ENCODE measurements at regions not wholly inside any gene's neighbourhood (a gene's known extent, or its start where the extent isn't known, plus 50 kb on each side); places are given as distances from the start of the nearest gene placed in this dataset.
"Not testable (repeated sequence)": the region's sequence is repeated elsewhere in the genome, so short reads cannot be mapped to it uniquely, and the experiment has no call there.

- no peak for DNase-seq
- Histone ChIP-seq H3K36me3 (no peaks in the 10 kb centered on the region), H3K4me3 (replicated peaks in 1 of 3) (no peak overlapping the region), H3K9me3 (no peaks in the 10 kb centered on the region), H3K27me3 (no peaks in the 10 kb centered on the region), H3K4me1 (peaks cover 4 to 15% of the 10 kb centered on the region in 2 donors), H3K27ac (peak overlapping the region in 2 of 3 donors; percentile 51 to 85)
- WGBS, 2 donors: 84 to 94% methylated on average over 1 of the region's 1 CpG
- no peak for TF ChIP-seq CTCF (IDR thresholded peaks at IDR 0.05)
- no peak for TF ChIP-seq POLR2A (IDR thresholded peaks at IDR 0.05)
- intact Hi-C loops (cut with DNase I): no loop called here
Observed at GRCh38 chr10:114748241-114748640, 73.3 kb upstream of the FHIP2A start.

GRCh38 chr10:114749014-114749413 is 72.6 kb upstream of the FHIP2A start:
- Histone ChIP-seq H3K27ac (peak overlapping the region; percentile 40 to 85 (median 51)), H3K9me3 (no peaks in the 10 kb centered on the region), H3K4me1 (peaks cover 4 to 15% of the 10 kb centered on the region in 2 donors), H3K27me3 (no peaks in the 10 kb centered on the region), H3K36me3 (no peaks in the 10 kb centered on the region), H3K4me3 (replicated peaks in 1 of 3) (no peak overlapping the region)
- 55 to 57% methylated on average over 3 of the region's 3 CpGs for WGBS, 2 donors
- peak in 1 of 2 donors; percentile 18 for DNase-seq
- TF ChIP-seq POLR2A (IDR thresholded peaks at IDR 0.05) (no peak), CTCF (IDR thresholded peaks at IDR 0.05) (no peak)
- intact Hi-C loops (cut with DNase I): no loop called here

GRCh38 chr10:114749510-114749909 is 72.1 kb upstream of the FHIP2A start:
- peak; percentile 70 to 82 for DNase-seq
- Histone ChIP-seq H3K9me3 (no peaks in the 10 kb centered on the region), H3K27ac (peak overlapping the region; percentile 40 to 85 (median 51)), H3K4me3 (replicated peaks in 1 of 3) (no peak overlapping the region), H3K36me3 (no peaks in the 10 kb centered on the region), H3K4me1 (peaks cover 4 to 15% of the 10 kb centered on the region in 2 donors), H3K27me3 (no peaks in the 10 kb centered on the region)
- TF ChIP-seq POLR2A (IDR thresholded peaks at IDR 0.05) (no peak), CTCF (IDR thresholded peaks at IDR 0.05) (no peak)
- WGBS, 2 donors: 56% methylated on average over 6 of the region's 6 CpGs
- intact Hi-C loops (cut with DNase I): no loop called here

GRCh38 chr10:114751856-114752255 is 69.7 kb upstream of the FHIP2A start:
- H3K4me1 ChIP-seq: peaks cover 4 to 15% of the 10 kb centered on the region in 2 donors
- H3K4me3 ChIP-seq (replicated peaks in 1 of 3): no peak overlapping the region
- no peak for DNase-seq
- no peaks in the 10 kb centered on the region for H3K27me3 ChIP-seq
- WGBS, 2 donors: 75 to 94% methylated on average over 3 of the region's 3 CpGs
- intact Hi-C loops (cut with DNase I): no loop called here
- no peak for TF ChIP-seq POLR2A (IDR thresholded peaks at IDR 0.05)
- no peak for TF ChIP-seq CTCF (IDR thresholded peaks at IDR 0.05)
- no peak overlapping the region for H3K27ac ChIP-seq
- H3K36me3 ChIP-seq: no peaks in the 10 kb centered on the region
- no peaks in the 10 kb centered on the region for H3K9me3 ChIP-seq

DNA sequence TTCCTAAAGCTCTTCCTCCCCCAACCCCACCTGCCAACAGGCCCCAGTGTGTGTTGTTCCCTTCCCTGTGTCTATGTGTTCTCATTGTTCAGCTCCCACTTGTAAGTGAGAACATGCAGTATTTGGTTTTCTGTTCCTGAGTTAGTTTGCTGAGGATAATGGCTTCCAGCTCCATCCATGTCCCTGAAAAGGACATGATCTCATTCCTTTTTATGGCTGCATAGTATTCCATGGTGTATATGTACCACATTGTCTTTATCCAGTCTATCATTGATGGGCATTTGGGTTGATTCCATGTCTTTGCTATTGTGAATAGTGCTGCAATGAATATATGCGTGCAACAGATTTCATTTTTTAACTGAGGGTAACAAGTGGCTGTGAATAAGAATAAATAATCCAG is 69.0 kb upstream of the FHIP2A start:
- H3K4me3 ChIP-seq (replicated peaks in 1 of 3); H3K36me3 ChIP-seq; H3K27ac ChIP-seq; H3K27me3 ChIP-seq; DNase-seq; H3K9me3 ChIP-seq; intact Hi-C loops (cut with DNase I): not testable (repeated sequence)
- peaks cover 4 to 15% of the 10 kb centered on the region in 2 donors for H3K4me1 ChIP-seq
- WGBS, 2 donors: 98 to 100% methylated on average over 1 of the region's 1 CpG

- peaks cover 7 to 19% of the 10 kb centered on the region in 2 donors for H3K4me1 ChIP-seq
- no peaks in the 10 kb centered on the region for H3K27me3 ChIP-seq
- 87 to 90% methylated on average over 5 of the region's 5 CpGs for WGBS, 2 donors
- no peaks in the 10 kb centered on the region for H3K36me3 ChIP-seq
- no peak overlapping the region for H3K27ac ChIP-seq
- DNase-seq: no peak
- intact Hi-C loops (cut with DNase I): no loop called here
- no peak for TF ChIP-seq POLR2A (IDR thresholded peaks at IDR 0.05)
- TF ChIP-seq CTCF (IDR thresholded peaks at IDR 0.05): no peak
- H3K4me3 ChIP-seq (replicated peaks in 1 of 3): no peak overlapping the region
- no peaks in the 10 kb centered on the region for H3K9me3 ChIP-seq
Observed at GRCh38 chr10:114753126-114753525, 68.5 kb upstream of the FHIP2A start.
